ENCODE measurements at regions not wholly inside any gene's neighbourhood (a gene's known extent, or its start where the extent isn't known, plus 50 kb on each side); places are given as distances from the start of the nearest gene placed in this dataset.

- TF ChIP-seq POLR2A (IDR thresholded peaks at IDR 0.05; ENCODE audit: extremely low read depth, insufficient read length): no peak
- TF ChIP-seq, protein P1, sequence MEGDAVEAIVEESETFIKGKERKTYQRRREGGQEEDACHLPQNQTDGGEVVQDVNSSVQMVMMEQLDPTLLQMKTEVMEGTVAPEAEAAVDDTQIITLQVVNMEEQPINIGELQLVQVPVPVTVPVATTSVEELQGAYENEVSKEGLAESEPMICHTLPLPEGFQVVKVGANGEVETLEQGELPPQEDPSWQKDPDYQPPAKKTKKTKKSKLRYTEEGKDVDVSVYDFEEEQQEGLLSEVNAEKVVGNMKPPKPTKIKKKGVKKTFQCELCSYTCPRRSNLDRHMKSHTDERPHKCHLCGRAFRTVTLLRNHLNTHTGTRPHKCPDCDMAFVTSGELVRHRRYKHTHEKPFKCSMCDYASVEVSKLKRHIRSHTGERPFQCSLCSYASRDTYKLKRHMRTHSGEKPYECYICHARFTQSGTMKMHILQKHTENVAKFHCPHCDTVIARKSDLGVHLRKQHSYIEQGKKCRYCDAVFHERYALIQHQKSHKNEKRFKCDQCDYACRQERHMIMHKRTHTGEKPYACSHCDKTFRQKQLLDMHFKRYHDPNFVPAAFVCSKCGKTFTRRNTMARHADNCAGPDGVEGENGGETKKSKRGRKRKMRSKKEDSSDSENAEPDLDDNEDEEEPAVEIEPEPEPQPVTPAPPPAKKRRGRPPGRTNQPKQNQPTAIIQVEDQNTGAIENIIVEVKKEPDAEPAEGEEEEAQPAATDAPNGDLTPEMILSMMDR (IDR thresholded peaks at IDR 0.05; ENCODE audit: low read depth, low read length): no peak
- TF ChIP-seq MAX (IDR thresholded peaks at IDR 0.05; ENCODE audit: low read depth, low read length): no peak
- TF ChIP-seq MYC (IDR thresholded peaks at IDR 0.05; ENCODE audit: low read depth, low read length): no peak
These were observed 1053.7 kb downstream of the VRK1 start for GRCh38 chr14:97850886-97851285.

All from NB4 (cell line).